Lower lobe of right lung (tissue), 2 donors: ENCODE measurements at regions not wholly inside any gene's neighbourhood (a gene's known extent, or its start where the extent isn't known, plus 50 kb on each side); places are given as distances from the start of the nearest gene placed in this dataset.

ENCODE experiments used
- ATAC-seq, 2 donors: fragments of 200-7000 bp; cut with Tn5 transposase; one replicate each; pipeline ENCODE4 v1.9.1; 2020 to 2022; ENCODE audit warnings: mild to moderate bottlenecking in 2 of 2, moderate library complexity in 2 of 2
- DNase-seq: peaks from one replicate; pipeline ENCODE4 v3.0.0-alpha.2; 2020
- H3K27ac ChIP-seq: fragments of 200-600 bp; one replicate; pipeline ENCODE4 v1.8.0; 2022
- H3K27me3 ChIP-seq: fragments of 200-600 bp; one replicate; pipeline ENCODE4 v1.8.0; 2022; ENCODE audit warnings: low read depth
- H3K36me3 ChIP-seq: fragments of 200-600 bp; one replicate; pipeline ENCODE4 v1.8.0; 2022; ENCODE audit warnings: mild to moderate bottlenecking
- H3K4me1 ChIP-seq: fragments of 200-600 bp; one replicate; pipeline ENCODE4 v1.8.0; 2022
- H3K4me3 ChIP-seq: fragments of 200-600 bp; one replicate; pipeline ENCODE4 v1.8.0; 2022; ENCODE audit warnings: mild to moderate bottlenecking
- H3K9me3 ChIP-seq: fragments of 200-600 bp; one replicate; pipeline ENCODE4 v1.8.0; 2022
- CTCF ChIP-seq: fragments of 200-600 bp; IDR thresholded peaks from one replicate; pipeline ENCODE4 v1.8.0; 2022; ENCODE audit warnings: antibody characterized with exemption, mild to moderate bottlenecking
- intact Hi-C: fragments of 100-400 bp; cut with DNase I; formaldehyde crosslinking; loops from one replicate; pipeline ENCODE4 v1.11.0; 2022
- donor health status: DM: no; HTN: yes; CAD: no; lungs with severe emphysema.

DNA sequence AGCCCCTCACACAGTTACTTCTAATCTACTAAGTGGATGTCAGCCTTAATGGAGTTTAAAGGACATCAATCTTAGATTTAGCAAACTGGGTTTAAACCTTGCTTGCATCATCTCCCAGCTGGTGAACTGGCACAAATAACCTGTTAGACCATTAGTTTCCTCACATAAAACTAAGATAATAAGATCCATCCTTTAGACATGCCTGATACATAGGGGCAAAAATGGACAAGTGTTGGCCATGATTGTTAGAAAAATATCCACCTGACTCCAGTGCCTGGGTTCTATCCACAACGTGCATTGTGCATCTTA, 439.1 kb downstream of the TNS3 start:
- intact Hi-C loops = no loop called here
- no peaks in the 10 kb centered on the region for H3K36me3 ChIP-seq
- peaks cover 2% of the 10 kb centered on the region for H3K4me1 ChIP-seq
- no peak overlapping the region for H3K4me3 ChIP-seq
- ATAC-seq (no peak), DNase-seq (no peak)
- no peaks in the 10 kb centered on the region for H3K27me3 ChIP-seq
- TF ChIP-seq CTCF = no peak
- no peak overlapping the region for H3K27ac ChIP-seq
- no peaks in the 10 kb centered on the region for H3K9me3 ChIP-seq

GRCh38 chr7:47142169-47142866, 439.6 kb downstream of the TNS3 start:
- intact Hi-C loops = no loop called here
- H3K36me3 ChIP-seq = no peaks in the 10 kb centered on the region
- no peak overlapping the region for H3K4me3 ChIP-seq
- H3K27ac ChIP-seq = no peak overlapping the region
- no peaks in the 10 kb centered on the region for H3K4me1 ChIP-seq
- no peaks in the 10 kb centered on the region for H3K9me3 ChIP-seq
- ATAC-seq (no peak), DNase-seq (no peak)
- no peak for TF ChIP-seq CTCF
- H3K27me3 ChIP-seq = no peaks in the 10 kb centered on the region

- Histone ChIP-seq H3K9me3 (no peaks in the 10 kb centered on the region), H3K4me3 (no peak overlapping the region), H3K27me3 (no peaks in the 10 kb centered on the region), H3K27ac (no peak overlapping the region), H3K4me1 (no peaks in the 10 kb centered on the region), H3K36me3 (no peaks in the 10 kb centered on the region)
- intact Hi-C loops = no loop called here
- TF ChIP-seq CTCF = no peak
- no peak for ATAC-seq
- DNase-seq = no peak
Measured at GRCh38 chr7:47132471-47132870, 449.4 kb downstream of the TNS3 start.

DNA sequence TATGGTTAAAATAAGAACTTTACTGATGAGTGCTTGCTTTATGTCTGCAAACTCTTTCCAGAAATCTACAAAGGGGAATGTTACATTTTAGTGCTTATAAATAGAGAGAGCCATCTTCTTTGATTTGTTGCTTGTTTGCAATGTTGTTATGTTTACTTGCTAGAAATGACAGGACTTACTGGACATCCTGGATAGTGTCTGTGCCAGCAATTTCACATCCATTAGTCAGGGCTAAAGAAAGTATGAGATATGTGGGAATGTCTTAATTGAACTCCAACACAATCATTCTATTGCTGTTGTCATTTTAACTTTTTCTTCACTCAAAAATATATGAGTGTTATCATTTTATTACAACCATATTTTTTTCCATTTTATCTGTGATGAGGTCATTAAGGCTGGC, 453.2 kb downstream of the TNS3 start:
- TF ChIP-seq CTCF = no peak
- no peaks in the 10 kb centered on the region for H3K9me3 ChIP-seq
- ATAC-seq (no peak), DNase-seq (no peak)
- no peak overlapping the region for H3K4me3 ChIP-seq
- H3K36me3 ChIP-seq = no peaks in the 10 kb centered on the region
- H3K27me3 ChIP-seq = no peaks in the 10 kb centered on the region
- no peak overlapping the region for H3K27ac ChIP-seq
- intact Hi-C loops = no loop called here
- no peaks in the 10 kb centered on the region for H3K4me1 ChIP-seq

- TF ChIP-seq CTCF = no peak
- no peak for DNase-seq
- no peak for ATAC-seq
Measured at GRCh38 chr7:47125529-47125928, 456.4 kb downstream of the TNS3 start.

More at GRCh38 chr7:47125529-47125928, 456.4 kb downstream of the TNS3 start:
- Histone ChIP-seq H3K36me3 (no peaks in the 10 kb centered on the region), H3K27ac (no peak overlapping the region), H3K4me3 (no peak overlapping the region), H3K4me1 (no peaks in the 10 kb centered on the region), H3K9me3 (no peaks in the 10 kb centered on the region), H3K27me3 (no peaks in the 10 kb centered on the region)
- intact Hi-C loops = no loop called here
